Fibroblast of skin of left quadriceps (primary cell): ENCODE measurements at regions not wholly inside any gene's neighbourhood (a gene's known extent, or its start where the extent isn't known, plus 50 kb on each side); places are given as distances from the start of the nearest gene placed in this dataset.
"Not testable (repeated sequence)": the region's sequence is repeated elsewhere in the genome, so short reads cannot be mapped to it uniquely, and the experiment has no call there.

ENCODE experiments used
- DNase-seq, 2 experiments: peaks; one replicate each; pipeline ENCODE4 v3.0.0-alpha.2; 2013; ENCODE audit warnings: low read depth in 2 of 2

- no peak for DNase-seq
Observed at GRCh38 chr1:41983451-41983850, 64.7 kb upstream of the HIVEP3 start.

- no peak for DNase-seq
Observed at GRCh38 chr1:41981796-41982195, 63.1 kb upstream of the HIVEP3 start.

GRCh38 chr1:41980827-41981653, 62.3 kb upstream of the HIVEP3 start:
- DNase-seq: no peak

GRCh38 chr1:41978986-41979385, 60.3 kb upstream of the HIVEP3 start:
- DNase-seq: no peak

- DNase-seq: no peak
Observed at GRCh38 chr1:41977326-41977725, 58.6 kb upstream of the HIVEP3 start.

- no peak for DNase-seq
Observed at GRCh38 chr1:41976671-41977070, 57.9 kb upstream of the HIVEP3 start.

- no peak for DNase-seq
Observed at GRCh38 chr1:41975850-41976569, 57.3 kb upstream of the HIVEP3 start.

- DNase-seq: no peak
Observed at GRCh38 chr1:41975121-41975520, 56.4 kb upstream of the HIVEP3 start.

GRCh38 chr1:41968557-41968956, 49.8 kb upstream of the HIVEP3 start:
- not testable (repeated sequence) for DNase-seq
